Panc1 (cell line): ENCODE measurements at regions not wholly inside any gene's neighbourhood (a gene's known extent, or its start where the extent isn't known, plus 50 kb on each side); places are given as distances from the start of the nearest gene placed in this dataset.

ENCODE experiments used
- ATAC-seq: fragments of 200-7000 bp; cut with Tn5 transposase; 2 replicates; pipeline ENCODE4 v1.9.1; 2020; ENCODE audit warnings: mild to moderate bottlenecking, moderate library complexity
- BruUV-seq: library from RNA; stranded (reverse); fragments of 400-500 nt; replicated peaks from 2 replicates; lab custom pipeline; 2021; lab: Mats Ljungman, UMichigan
- CTCF ChIA-PET: fragments of 300-600 bp; sonication (Branson Sonifier 250); formaldehyde crosslinking; loops from one replicate; lab custom pipeline; 2022; ENCODE audit warnings: antibody characterized with exemption; lab: Charles Lee
- POLR2A ChIA-PET: fragments of 300-600 bp; sonication (Branson Sonifier 250); formaldehyde crosslinking; loops from one replicate; lab custom pipeline; 2022; ENCODE audit warnings: antibody characterized with exemption; lab: Charles Lee
- DNase-seq: peaks from one replicate; pipeline ENCODE4 v3.0.0-alpha.2; 2010; ENCODE audit warnings: low read depth, low spot score
- H3K27ac ChIP-seq: 2 replicates; pipeline ENCODE4 v1.5.1; 2011; ENCODE audit warnings: mild to moderate bottlenecking, low read length, inconsistent platforms
- H3K27me3 ChIP-seq: fragments of 200-500 bp; sonication (Bioruptor generic); 2 replicates; pipeline ENCODE4 v1.6.0; 2014; ENCODE audit warnings: low read length, inconsistent platforms; ENCODE audit not compliant: control insufficient read depth, insufficient read depth
- H3K36me3 ChIP-seq: fragments of 200-500 bp; sonication (Bioruptor generic); 2 replicates; pipeline ENCODE4 v1.5.1; 2014; ENCODE audit warnings: inconsistent platforms, mild to moderate bottlenecking, low read length, moderate library complexity; ENCODE audit not compliant: control insufficient read depth, insufficient read depth
- H3K4me1 ChIP-seq: 2 replicates; pipeline ENCODE4 v1.5.1; 2011; ENCODE audit warnings: inconsistent platforms, mild to moderate bottlenecking, low read length, moderate library complexity; ENCODE audit not compliant: control insufficient read depth, insufficient read depth
- H3K4me3 ChIP-seq, 2 experiments: 2 replicates each; pipeline ENCODE4 v1.5.1; 2011 to 2012; ENCODE audit warnings: low read depth in 2 of 2, low read length in 2 of 2, mild to moderate bottlenecking in 2 of 2, inconsistent platforms in 1 of 2, moderate library complexity in 1 of 2
- H3K9me3 ChIP-seq: fragments of 200-500 bp; sonication (Bioruptor generic); 2 replicates; pipeline ENCODE4 v1.5.1; 2014; ENCODE audit warnings: low read depth, mild to moderate bottlenecking, inconsistent platforms, low read length, moderate library complexity; ENCODE audit not compliant: control insufficient read depth, insufficient read depth
- POLR2AphosphoS5 ChIP-seq: IDR thresholded peaks from 2 replicates; pipeline ENCODE4 v1.6.1; 2012; ENCODE audit warnings: mild to moderate bottlenecking, low read depth, low read length, moderate library complexity
- SIN3A ChIP-seq: IDR thresholded peaks from 2 replicates; pipeline ENCODE4 v1.6.1; 2012; ENCODE audit warnings: low read depth, mild to moderate bottlenecking, low read length, moderate library complexity, borderline replicate concordance; ENCODE audit not compliant: insufficient read depth
- TCF7L2 ChIP-seq: IDR thresholded peaks from 2 replicates; pipeline ENCODE4 v1.6.1; 2011; ENCODE audit warnings: mild to moderate bottlenecking, low read depth, low read length, inconsistent platforms
- in situ Hi-C: cut with HindIII; loops from 2 replicates; pipeline ENCODE4 v1.10.0; 2016; ENCODE audit warnings: low sequenced_read_pairs, low pct_unique_long_range_greater_than_20kb
- intact Hi-C: fragments of 100-400 bp; cut with micrococcal nuclease; formaldehyde crosslinking; loops from one replicate; pipeline ENCODE4 v1.10.0; 2022; ENCODE audit not compliant: unreplicated experiment
- TF ChIP-seq, protein P1 (sequence below): fragments of 450-650 bp; IDR thresholded peaks from 2 replicates; pipeline ENCODE4 v1.5.1; 2017; ENCODE audit warnings: mild to moderate bottlenecking
- TF ChIP-seq, protein P2 (sequence below), 2 experiments: IDR thresholded peaks; 2 replicates each; pipeline ENCODE4 v1.6.1; 2011 to 2012; ENCODE audit warnings: low read depth in 2 of 2, control low read depth in 1 of 2, low read length in 1 of 2, mild to moderate bottlenecking in 1 of 2, moderate library complexity in 1 of 2; ENCODE audit not compliant: insufficient read depth in 1 of 2

DNA sequence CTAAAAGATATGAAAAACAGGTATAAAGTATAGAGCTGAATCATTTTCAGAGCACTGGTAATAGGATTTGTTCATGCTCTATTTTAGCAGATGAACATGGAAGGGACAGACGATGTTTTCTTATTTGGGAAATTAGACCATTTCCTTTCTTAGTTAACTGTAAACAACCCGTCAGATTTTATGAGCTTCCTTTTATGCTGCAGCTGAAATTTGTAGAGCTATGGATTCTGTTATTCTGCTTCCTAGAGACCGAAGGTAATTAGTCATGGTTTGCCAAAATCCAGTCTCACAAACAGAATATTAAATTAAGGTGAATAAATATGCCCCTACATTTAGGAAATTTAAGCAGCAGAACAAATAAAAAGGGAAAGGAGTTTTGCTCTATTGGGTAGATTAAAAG is 180.2 kb upstream of the SYT1 start:
- POLR2A ChIA-PET = no interaction called here
- no TSS peak for BruUV-seq
- TF ChIP-seq POLR2AphosphoS5 (no peak), SIN3A (no peak), TCF7L2 (no peak)
- TF ChIP-seq, protein P1, sequence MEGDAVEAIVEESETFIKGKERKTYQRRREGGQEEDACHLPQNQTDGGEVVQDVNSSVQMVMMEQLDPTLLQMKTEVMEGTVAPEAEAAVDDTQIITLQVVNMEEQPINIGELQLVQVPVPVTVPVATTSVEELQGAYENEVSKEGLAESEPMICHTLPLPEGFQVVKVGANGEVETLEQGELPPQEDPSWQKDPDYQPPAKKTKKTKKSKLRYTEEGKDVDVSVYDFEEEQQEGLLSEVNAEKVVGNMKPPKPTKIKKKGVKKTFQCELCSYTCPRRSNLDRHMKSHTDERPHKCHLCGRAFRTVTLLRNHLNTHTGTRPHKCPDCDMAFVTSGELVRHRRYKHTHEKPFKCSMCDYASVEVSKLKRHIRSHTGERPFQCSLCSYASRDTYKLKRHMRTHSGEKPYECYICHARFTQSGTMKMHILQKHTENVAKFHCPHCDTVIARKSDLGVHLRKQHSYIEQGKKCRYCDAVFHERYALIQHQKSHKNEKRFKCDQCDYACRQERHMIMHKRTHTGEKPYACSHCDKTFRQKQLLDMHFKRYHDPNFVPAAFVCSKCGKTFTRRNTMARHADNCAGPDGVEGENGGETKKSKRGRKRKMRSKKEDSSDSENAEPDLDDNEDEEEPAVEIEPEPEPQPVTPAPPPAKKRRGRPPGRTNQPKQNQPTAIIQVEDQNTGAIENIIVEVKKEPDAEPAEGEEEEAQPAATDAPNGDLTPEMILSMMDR = no peak
- TF ChIP-seq, protein P2, sequence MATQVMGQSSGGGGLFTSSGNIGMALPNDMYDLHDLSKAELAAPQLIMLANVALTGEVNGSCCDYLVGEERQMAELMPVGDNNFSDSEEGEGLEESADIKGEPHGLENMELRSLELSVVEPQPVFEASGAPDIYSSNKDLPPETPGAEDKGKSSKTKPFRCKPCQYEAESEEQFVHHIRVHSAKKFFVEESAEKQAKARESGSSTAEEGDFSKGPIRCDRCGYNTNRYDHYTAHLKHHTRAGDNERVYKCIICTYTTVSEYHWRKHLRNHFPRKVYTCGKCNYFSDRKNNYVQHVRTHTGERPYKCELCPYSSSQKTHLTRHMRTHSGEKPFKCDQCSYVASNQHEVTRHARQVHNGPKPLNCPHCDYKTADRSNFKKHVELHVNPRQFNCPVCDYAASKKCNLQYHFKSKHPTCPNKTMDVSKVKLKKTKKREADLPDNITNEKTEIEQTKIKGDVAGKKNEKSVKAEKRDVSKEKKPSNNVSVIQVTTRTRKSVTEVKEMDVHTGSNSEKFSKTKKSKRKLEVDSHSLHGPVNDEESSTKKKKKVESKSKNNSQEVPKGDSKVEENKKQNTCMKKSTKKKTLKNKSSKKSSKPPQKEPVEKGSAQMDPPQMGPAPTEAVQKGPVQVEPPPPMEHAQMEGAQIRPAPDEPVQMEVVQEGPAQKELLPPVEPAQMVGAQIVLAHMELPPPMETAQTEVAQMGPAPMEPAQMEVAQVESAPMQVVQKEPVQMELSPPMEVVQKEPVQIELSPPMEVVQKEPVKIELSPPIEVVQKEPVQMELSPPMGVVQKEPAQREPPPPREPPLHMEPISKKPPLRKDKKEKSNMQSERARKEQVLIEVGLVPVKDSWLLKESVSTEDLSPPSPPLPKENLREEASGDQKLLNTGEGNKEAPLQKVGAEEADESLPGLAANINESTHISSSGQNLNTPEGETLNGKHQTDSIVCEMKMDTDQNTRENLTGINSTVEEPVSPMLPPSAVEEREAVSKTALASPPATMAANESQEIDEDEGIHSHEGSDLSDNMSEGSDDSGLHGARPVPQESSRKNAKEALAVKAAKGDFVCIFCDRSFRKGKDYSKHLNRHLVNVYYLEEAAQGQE (IDR thresholded peaks at IDR 0.05; ENCODE audit: insufficient read depth in 1 of 2, low read depth in 2 of 2, low read length in 1 of 2) = no peak
- in situ Hi-C loops (no loop called here), intact Hi-C loops (no loop called here)
- ATAC-seq (no peak), DNase-seq (no peak)
- CTCF ChIA-PET = no interaction called here
- Histone ChIP-seq H3K9me3 (no peaks in the 10 kb centered on the region), H3K36me3 (no peaks in the 10 kb centered on the region), H3K27me3 (no peaks in the 10 kb centered on the region), H3K4me1 (no peaks in the 10 kb centered on the region), H3K4me3 (no peak overlapping the region), H3K27ac (no peak overlapping the region)

DNA sequence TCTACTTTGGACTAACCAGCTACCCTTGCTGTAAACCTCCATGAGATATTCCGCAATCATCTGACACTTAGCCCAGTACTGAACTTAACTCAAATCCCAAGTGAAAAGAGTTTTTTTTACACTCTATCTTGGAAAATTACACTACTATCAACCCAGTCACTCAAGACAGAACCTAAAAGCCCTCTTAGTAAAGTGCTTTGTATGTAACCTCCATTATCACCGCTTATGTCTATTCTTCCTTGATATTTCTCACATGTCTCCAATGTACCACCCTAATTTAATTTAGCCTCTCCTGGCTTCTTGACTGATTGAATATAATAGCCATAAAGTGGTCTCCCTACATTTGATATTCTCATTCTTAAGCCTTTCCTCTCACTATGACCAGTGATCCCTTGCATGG is 168.8 kb upstream of the SYT1 start:
- ChIA-PET CTCF (no interaction called here), POLR2A (no interaction called here)
- Histone ChIP-seq H3K27me3 (no peaks in the 10 kb centered on the region), H3K36me3 (no peaks in the 10 kb centered on the region), H3K27ac (no peak overlapping the region), H3K4me3 (no peak overlapping the region), H3K9me3 (peaks cover 4% of the 10 kb centered on the region; the same call in 1 of the 2 replicates), H3K4me1 (no peaks in the 10 kb centered on the region)
- DNase-seq (no peak), ATAC-seq (no peak)
- no TSS peak for BruUV-seq
- intact Hi-C loops = no loop called here
- in situ Hi-C loops = no loop called here
- TF ChIP-seq, protein P1 = no peak
- TF ChIP-seq SIN3A = no peak
- no peak for TF ChIP-seq POLR2AphosphoS5
- TF ChIP-seq, protein P2 (IDR thresholded peaks at IDR 0.05; ENCODE audit: insufficient read depth in 1 of 2, low read depth in 2 of 2, low read length in 1 of 2) = no peak
